Endothelial cell (in vitro differentiated cells): ENCODE measurements at regions not wholly inside any gene's neighbourhood (a gene's known extent, or its start where the extent isn't known, plus 50 kb on each side); places are given as distances from the start of the nearest gene placed in this dataset.
"Not testable (repeated sequence)": the region's sequence is repeated elsewhere in the genome, so short reads cannot be mapped to it uniquely, and the experiment has no call there.

Experiments used
- DNase-seq: peaks from one replicate; pipeline ENCODE4 v3.0.0; 2021; ENCODE audit warnings: low spot score
- H3K27ac Mint-ChIP-seq: one replicate; pipeline ENCODE4 v1.8.0; 2021; ENCODE audit warnings: mixed read lengths, inconsistent platforms; ENCODE audit not compliant: unreplicated experiment
- H3K27me3 Mint-ChIP-seq: one replicate; pipeline ENCODE4 v1.8.0; 2021; ENCODE audit warnings: mild to moderate bottlenecking, moderate library complexity, mixed read lengths, inconsistent platforms; ENCODE audit not compliant: unreplicated experiment
- H3K36me3 Mint-ChIP-seq: one replicate; pipeline ENCODE4 v1.8.0; 2021; ENCODE audit warnings: mild to moderate bottlenecking, low read depth, mixed read lengths, inconsistent platforms; ENCODE audit not compliant: unreplicated experiment
- H3K4me1 Mint-ChIP-seq: one replicate; pipeline ENCODE4 v1.8.0; 2021; ENCODE audit warnings: mild to moderate bottlenecking, mixed read lengths, inconsistent platforms; ENCODE audit not compliant: unreplicated experiment
- H3K4me3 Mint-ChIP-seq: one replicate; pipeline ENCODE4 v1.8.0; 2021; ENCODE audit warnings: mild to moderate bottlenecking, mixed read lengths, inconsistent platforms; ENCODE audit not compliant: unreplicated experiment
- H3K9me3 Mint-ChIP-seq: one replicate; pipeline ENCODE4 v1.8.0; 2021; ENCODE audit warnings: mixed read lengths, inconsistent platforms; ENCODE audit not compliant: unreplicated experiment
- CTCF ChIP-seq: fragments of 200-600 bp; sonication (generic); IDR thresholded peaks from one replicate; pipeline ENCODE4 v1.5.0; 2021; ENCODE audit warnings: antibody characterized with exemption; ENCODE audit not compliant: unreplicated experiment

GRCh38 chr6:81937296-81937937 is 184.9 kb upstream of the TENT5A start:
- no peak for TF ChIP-seq CTCF
- H3K27ac Mint-ChIP-seq, result no peak overlapping the region
- DNase-seq, result no peak
- no peaks in the 10 kb centered on the region for H3K36me3 Mint-ChIP-seq
- peaks cover 2% of the 10 kb centered on the region for H3K27me3 Mint-ChIP-seq
- H3K9me3 Mint-ChIP-seq, result no peaks in the 10 kb centered on the region
- H3K4me1 Mint-ChIP-seq, result no peaks in the 10 kb centered on the region
- no peak overlapping the region for H3K4me3 Mint-ChIP-seq

- DNase-seq, result no peak
- no peaks in the 10 kb centered on the region for H3K4me1 Mint-ChIP-seq
- peaks cover 2% of the 10 kb centered on the region for H3K27me3 Mint-ChIP-seq
- no peak overlapping the region for H3K4me3 Mint-ChIP-seq
- no peak overlapping the region for H3K27ac Mint-ChIP-seq
- no peak for TF ChIP-seq CTCF
- no peaks in the 10 kb centered on the region for H3K9me3 Mint-ChIP-seq
- no peaks in the 10 kb centered on the region for H3K36me3 Mint-ChIP-seq
Measured at GRCh38 chr6:81934936-81935335, 182.5 kb upstream of the TENT5A start.

- Mint-ChIP-seq H3K4me3 (no peak overlapping the region), H3K9me3 (no peaks in the 10 kb centered on the region), H3K36me3 (no peaks in the 10 kb centered on the region), H3K27ac (no peak overlapping the region), H3K27me3 (peaks cover 2% of the 10 kb centered on the region), H3K4me1 (no peaks in the 10 kb centered on the region)
- TF ChIP-seq CTCF, result no peak
- DNase-seq, result no peak
Measured at GRCh38 chr6:81933608-81934051, 181.1 kb upstream of the TENT5A start.

- Mint-ChIP-seq H3K9me3 (no peaks in the 10 kb centered on the region), H3K27me3 (peaks cover 2% of the 10 kb centered on the region), H3K27ac (no peak overlapping the region), H3K36me3 (no peaks in the 10 kb centered on the region), H3K4me1 (no peaks in the 10 kb centered on the region), H3K4me3 (no peak overlapping the region)
- DNase-seq, result no peak
- TF ChIP-seq CTCF, result no peak
Measured at GRCh38 chr6:81933089-81933488, 180.6 kb upstream of the TENT5A start.

GRCh38 chr6:81932448-81932847 is 180.0 kb upstream of the TENT5A start:
- not testable (repeated sequence) for H3K9me3 Mint-ChIP-seq, H3K4me3 Mint-ChIP-seq, H3K27ac Mint-ChIP-seq, H3K36me3 Mint-ChIP-seq, DNase-seq, H3K27me3 Mint-ChIP-seq, H3K4me1 Mint-ChIP-seq
